Transverse colon (tissue), 4 donors: ENCODE measurements at regions not wholly inside any gene's neighbourhood (a gene's known extent, or its start where the extent isn't known, plus 50 kb on each side); places are given as distances from the start of the nearest gene placed in this dataset.
"Not testable (repeated sequence)": the region's sequence is repeated elsewhere in the genome, so short reads cannot be mapped to it uniquely, and the experiment has no call there.

ENCODE experiments used
- DNase-seq: peaks from one replicate; pipeline ENCODE4 v3.0.0-alpha.2; 2019
- H3K27ac ChIP-seq, 4 donors: fragments of 200-600 bp; sonication (generic); 2 replicates each; pipeline ENCODE4 v1.5.1; 2016 to 2018; ENCODE audit warnings: inconsistent platforms in 4 of 4
- H3K27me3 ChIP-seq: fragments of 200-600 bp; sonication (generic); 2 replicates; pipeline ENCODE4 v1.5.1; 2017; ENCODE audit warnings: inconsistent platforms
- H3K36me3 ChIP-seq, 4 donors: fragments of 200-600 bp; sonication (generic); 2 replicates each; pipeline ENCODE4 v1.5.1; 2017 to 2019; ENCODE audit warnings: inconsistent platforms in 4 of 4
- H3K4me1 ChIP-seq, 4 donors: fragments of 200-600 bp; sonication (generic); 2 replicates each; pipeline ENCODE4 v1.5.1; 2017 to 2020; ENCODE audit warnings: inconsistent platforms in 4 of 4
- H3K4me3 ChIP-seq, 4 donors: fragments of 200-600 bp; sonication (generic); 1 replicate in 1 of 4; 2 replicates in 3 of 4; pipeline versions ENCODE4 v1.5.1 to v1.6.1; 2017 to 2019; ENCODE audit warnings: inconsistent platforms in 4 of 4
- H3K9me3 ChIP-seq, 2 donors: fragments of 200-600 bp; sonication (generic); 2 replicates each; pipeline ENCODE4 v1.5.1; 2017 to 2019; ENCODE audit warnings: inconsistent platforms in 2 of 2
- CTCF ChIP-seq, 5 experiments: fragments of 200-600 bp in 3 of 5; fragments of 450-650 bp in 2 of 5; sonication (generic) in 3 of 5; IDR thresholded peaks; 1 replicate in 2 of 5; 2 replicates in 3 of 5; pipeline ENCODE4 v1.5.1; 2016 to 2017; ENCODE audit warnings: antibody characterized with exemption in 5 of 5, inconsistent platforms in 3 of 5, mild to moderate bottlenecking in 2 of 5, moderate library complexity in 1 of 5
- EP300 ChIP-seq: sonication (generic); formaldehyde crosslinking; IDR thresholded peaks from one replicate; pipeline ENCODE4 v1.6.1; 2017; ENCODE audit warnings: antibody characterized with exemption, low read depth
- POLR2A ChIP-seq: fragments of 450-650 bp; IDR thresholded peaks from one replicate; pipeline ENCODE4 v1.6.1; 2016; ENCODE audit warnings: antibody characterized with exemption, mild to moderate bottlenecking, moderate library complexity
- POLR2AphosphoS5 ChIP-seq, 3 donors: sonication (generic); formaldehyde crosslinking; IDR thresholded peaks; one replicate each; pipeline ENCODE4 v1.6.1; 2016; ENCODE audit warnings: antibody characterized with exemption in 3 of 3
- WGBS, 2 donors: methylation state at CpG; one replicate each; pipeline ENCODE4 v1.1.5; 2018; ENCODE audit warnings: low coverage in 1 of 2; 5-methylcytosine and 5-hydroxymethylcytosine counted together
- in situ Hi-C, 4 donors: fragments of 200-750 bp; cut with MboI; loops; one replicate each; pipeline versions ENCODE4 v1.15.0 to v1.15.1; 2017; ENCODE audit warnings: low sequenced_read_pairs in 3 of 4, low pct_ligation_motif_present in 1 of 4, low pct_unique_long_range_greater_than_20kb in 1 of 4
- intact Hi-C: fragments of 100-400 bp; cut with DNase I; formaldehyde crosslinking; loops from one replicate; pipeline ENCODE4 v1.15.1; 2023; ENCODE audit warnings: low total_unique reads

- TF ChIP-seq CTCF (IDR thresholded peaks at IDR 0.05) (no peak), POLR2AphosphoS5 (IDR thresholded peaks at IDR 0.05) (no peak), EP300 (no peak)
- 88% methylated on average over 3 of the region's 3 CpGs; no CpG with 5 or more reads in 1 of the 2 donors for WGBS, 2 donors
- Histone ChIP-seq H3K4me1 (peaks cover 0 to 4% (median 0%) of the 10 kb centered on the region in 4 donors), H3K27me3 (no peaks in the 10 kb centered on the region), H3K27ac (peak overlapping the region in 3 of 4 donors; percentile 1 to 48 (median 8)), H3K36me3 (no peaks in the 10 kb centered on the region), H3K4me3 (no peak overlapping the region), H3K9me3 (no peaks in the 10 kb centered on the region)
- DNase-seq = no peak
- in situ Hi-C loops (no loop called here), intact Hi-C loops (no loop called here)
These were observed 67.5 kb upstream of the IGLL5 start for GRCh38 chr22:22820076-22820475.

- Histone ChIP-seq H3K27me3 (no peaks in the 10 kb centered on the region), H3K4me3 (no peak overlapping the region), H3K9me3 (no peaks in the 10 kb centered on the region), H3K4me1 (peaks cover 0 to 4% (median 0%) of the 10 kb centered on the region in 4 donors), H3K36me3 (no peaks in the 10 kb centered on the region), H3K27ac (peak overlapping the region in 3 of 4 donors; percentile 1 to 48 (median 8))
- intact Hi-C loops = no loop called here
- WGBS, 2 donors = 88% methylated on average over 2 of the region's 2 CpGs; no CpG with 5 or more reads in 1 of the 2 donors
- in situ Hi-C loops = no loop called here
- DNase-seq = no peak
- TF ChIP-seq POLR2AphosphoS5 (IDR thresholded peaks at IDR 0.05) (no peak), CTCF (IDR thresholded peaks at IDR 0.05) (no peak), EP300 (no peak), POLR2A (no peak)
These were observed 67.0 kb upstream of the IGLL5 start for GRCh38 chr22:22820626-22821025.

- no peaks in the 10 kb centered on the region for H3K27me3 ChIP-seq
- TF ChIP-seq EP300 (no peak), CTCF (IDR thresholded peaks at IDR 0.05) (no peak), POLR2A (no peak), POLR2AphosphoS5 (IDR thresholded peaks at IDR 0.05) (no peak)
These were observed 66.3 kb upstream of the IGLL5 start for GRCh38 chr22:22821340-22821739.

GRCh38 chr22:22822106-22822505 is 65.5 kb upstream of the IGLL5 start:
- Histone ChIP-seq H3K4me3 (no peak overlapping the region), H3K4me1 (peaks cover 0 to 4% (median 0%) of the 10 kb centered on the region in 4 donors), H3K27me3 (no peaks in the 10 kb centered on the region), H3K9me3 (no peaks in the 10 kb centered on the region), H3K36me3 (no peaks in the 10 kb centered on the region), H3K27ac (no peak overlapping the region)
- in situ Hi-C loops = no loop called here
- TF ChIP-seq POLR2A (no peak), CTCF (IDR thresholded peaks at IDR 0.05) (no peak), EP300 (no peak), POLR2AphosphoS5 (IDR thresholded peaks at IDR 0.05) (no peak)
- WGBS, 2 donors = 83% methylated on average over 6 of the region's 6 CpGs; no CpG with 5 or more reads in 1 of the 2 donors
- DNase-seq = no peak
- intact Hi-C loops = no loop called here

More at GRCh38 chr22:22821340-22821739, 66.3 kb upstream of the IGLL5 start:
- H3K27ac ChIP-seq = no peak overlapping the region
- H3K4me3 ChIP-seq = no peak overlapping the region
- peaks cover 0 to 4% (median 0%) of the 10 kb centered on the region in 4 donors for H3K4me1 ChIP-seq
- no peaks in the 10 kb centered on the region for H3K36me3 ChIP-seq
- in situ Hi-C loops (no loop called here), intact Hi-C loops (no loop called here)
- H3K9me3 ChIP-seq = no peaks in the 10 kb centered on the region
- no peak for DNase-seq
- 56 to 64% methylated on average over 2 of the region's 2 CpGs for WGBS, 2 donors

GRCh38 chr22:22822553-22822952 is 65.1 kb upstream of the IGLL5 start:
- WGBS, 2 donors = 86% methylated on average over 5 of the region's 5 CpGs; no CpG with 5 or more reads in 1 of the 2 donors
- intact Hi-C loops, in situ Hi-C loops, H3K36me3 ChIP-seq, H3K27ac ChIP-seq, DNase-seq, H3K4me1 ChIP-seq, H3K4me3 ChIP-seq, H3K9me3 ChIP-seq, H3K27me3 ChIP-seq: not testable (repeated sequence)
